GM21825 (cell line): ENCODE measurements at regions not wholly inside any gene's neighbourhood (a gene's known extent, or its start where the extent isn't known, plus 50 kb on each side); places are given as distances from the start of the nearest gene placed in this dataset.
"Not testable (repeated sequence)": the region's sequence is repeated elsewhere in the genome, so short reads cannot be mapped to it uniquely, and the experiment has no call there.

Source experiments
- ATAC-seq: cut with Tn5 transposase; IDR thresholded peaks from one replicate; pipeline ENCODE4 v1.9.1; 2021; ENCODE audit warnings: mild to moderate bottlenecking, moderate library complexity; ENCODE audit not compliant: unreplicated experiment

DNA sequence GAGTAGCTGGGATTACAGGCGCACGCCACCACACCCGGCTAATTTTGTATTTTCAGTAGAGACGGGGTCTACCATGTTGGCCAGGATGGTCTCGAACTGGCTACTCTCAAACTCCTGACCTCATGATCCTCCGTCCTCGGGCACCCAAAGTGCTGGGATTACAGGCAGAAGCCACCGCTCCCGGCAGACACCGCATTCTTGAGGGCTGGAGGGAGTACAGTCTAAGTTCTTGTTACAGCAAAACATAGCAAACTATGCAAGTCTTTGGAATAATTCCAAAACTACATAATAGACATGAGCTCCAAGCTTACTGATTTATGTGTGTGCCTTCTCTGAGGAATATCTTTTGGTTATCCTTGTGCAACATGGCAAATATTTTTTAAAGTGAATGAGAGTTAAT lies 299.1 kb upstream of the ZNF658 start:
- not testable (repeated sequence) for ATAC-seq

DNA sequence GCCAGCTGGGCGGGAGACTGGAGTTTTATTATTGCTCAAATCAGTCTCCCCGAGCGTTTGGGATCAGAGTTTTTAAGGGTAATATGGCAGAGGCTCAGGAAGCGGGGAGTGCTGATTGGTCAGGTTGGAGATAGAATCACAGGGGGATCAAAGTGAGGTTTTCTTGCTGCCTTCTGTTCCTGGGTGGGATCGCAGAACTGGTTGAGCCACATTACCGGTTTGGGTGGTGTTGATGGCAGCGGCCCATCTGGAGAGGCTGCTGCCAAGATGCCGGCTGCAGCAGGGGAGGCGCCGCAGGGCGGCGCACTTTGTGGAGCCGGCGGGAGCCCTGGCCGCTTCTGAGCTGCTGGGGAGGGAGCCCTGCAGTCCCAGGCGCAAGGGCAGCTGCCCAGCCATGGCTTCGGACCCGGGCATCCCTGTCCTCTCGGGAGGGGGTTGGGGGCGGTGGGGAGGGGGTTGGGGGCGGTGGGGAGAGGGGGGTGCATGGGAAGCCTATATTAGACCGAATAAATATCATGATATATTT lies 268.9 kb upstream of the ZNF658 start:
- not testable (repeated sequence) for ATAC-seq

DNA sequence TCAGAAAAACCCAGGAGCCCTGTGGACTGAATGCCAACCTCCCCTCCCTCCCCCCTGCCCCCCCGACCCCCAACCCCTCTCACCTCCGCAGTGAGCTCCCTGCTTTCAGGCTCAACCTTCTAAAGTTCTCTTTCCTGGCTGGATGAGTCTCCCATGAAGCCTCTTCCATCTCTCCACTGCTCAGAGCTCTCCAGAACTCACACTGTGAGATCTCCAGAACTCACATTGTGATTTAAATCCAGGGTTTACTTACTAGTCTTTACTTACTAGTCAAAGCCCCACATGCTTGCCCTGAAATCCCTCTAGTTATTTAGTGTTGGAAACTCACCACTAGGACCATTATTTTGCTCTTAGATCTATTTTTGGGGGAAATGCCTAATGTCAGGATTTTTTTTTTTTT lies 252.8 kb upstream of the ZNF658 start:
- ATAC-seq, result not testable (repeated sequence)

DNA sequence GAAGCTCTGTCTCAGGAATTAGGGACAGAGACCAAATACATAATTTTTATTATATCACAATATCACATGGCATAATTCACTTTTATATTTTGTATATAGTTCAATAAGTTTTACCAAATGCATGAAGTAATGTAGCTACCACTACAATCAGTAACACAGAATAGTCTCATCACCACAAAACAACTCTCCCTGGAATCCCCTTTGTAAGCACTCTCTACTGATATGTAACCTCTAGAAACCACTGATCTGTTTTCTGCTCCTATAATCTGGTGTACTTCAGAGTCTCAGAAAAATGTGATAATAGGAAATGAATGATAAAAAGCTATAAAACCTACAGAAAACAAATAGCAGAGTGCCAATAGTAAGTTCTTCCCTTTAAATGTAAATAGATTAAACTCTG lies 210.3 kb upstream of the ZNF658 start:
- not testable (repeated sequence) for ATAC-seq

DNA sequence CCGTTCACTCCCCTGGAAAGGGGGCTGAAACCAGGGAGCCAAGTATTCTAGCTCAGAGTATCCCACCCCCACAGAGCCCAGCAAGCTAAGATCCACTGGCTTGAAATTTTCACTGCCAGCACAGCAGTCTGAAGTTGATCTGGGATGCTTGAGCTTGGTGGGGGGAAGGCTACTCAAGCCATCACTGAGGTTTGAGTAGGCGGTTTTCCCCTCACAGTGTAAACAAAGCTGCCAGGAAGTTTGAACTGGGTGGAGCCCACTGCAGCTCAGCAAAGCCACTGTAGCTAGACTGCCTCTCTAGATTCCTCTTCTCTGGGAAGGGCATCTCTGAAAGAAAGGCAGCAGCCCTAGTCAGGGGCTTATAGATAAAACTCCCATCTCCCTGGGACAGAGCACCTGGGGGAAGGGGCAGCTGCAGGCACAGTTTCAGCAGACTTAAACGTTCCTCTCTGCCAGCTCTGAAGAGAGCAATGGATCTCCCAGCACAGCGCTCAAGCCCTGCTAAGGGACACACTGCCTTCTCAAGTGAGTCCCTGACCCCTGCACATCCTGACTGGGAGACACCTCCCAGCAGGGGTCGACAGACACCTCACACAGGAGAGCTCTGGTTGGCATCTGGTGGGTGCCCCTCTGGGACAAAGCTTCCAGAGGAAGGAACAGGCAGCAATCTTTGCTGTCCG lies 204.8 kb upstream of the ZNF658 start:
- ATAC-seq, result peak; percentile 71

DNA sequence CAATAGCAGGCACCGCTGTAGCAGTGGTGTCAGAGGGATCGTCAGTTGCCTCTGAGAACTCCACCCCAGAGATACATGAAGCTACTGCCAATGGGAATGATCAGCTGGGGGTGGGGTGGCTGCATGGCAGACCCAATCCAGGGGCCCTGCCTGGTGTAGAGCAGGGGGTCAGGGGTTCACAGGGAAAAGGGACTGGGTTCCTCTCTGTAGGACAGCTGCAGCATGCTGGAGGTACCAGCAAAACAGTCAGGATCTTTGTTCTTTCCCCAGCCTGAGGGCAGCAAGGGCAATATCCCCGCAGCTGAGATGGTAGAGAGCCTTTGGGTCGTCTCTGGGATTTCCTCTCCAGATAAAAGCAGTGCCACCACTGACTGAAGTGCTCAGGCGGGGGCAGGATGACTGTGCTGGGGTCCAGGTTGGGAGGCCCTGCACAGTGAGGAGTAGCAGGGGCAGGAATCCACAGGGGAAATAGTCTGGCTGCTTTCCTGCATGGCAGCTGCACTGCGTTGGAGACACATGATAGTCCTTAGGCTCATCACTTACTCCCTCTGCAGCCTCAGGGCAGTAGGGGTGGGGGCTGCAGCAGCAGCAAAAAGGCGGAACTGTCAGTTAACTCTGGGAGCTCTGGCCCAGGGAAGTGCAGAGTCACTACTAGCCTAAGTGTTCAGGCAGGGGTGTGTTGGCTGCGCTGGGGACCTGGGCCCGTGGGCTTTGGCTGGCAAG lies 203.0 kb upstream of the ZNF658 start:
- ATAC-seq, result not testable (repeated sequence)

DNA sequence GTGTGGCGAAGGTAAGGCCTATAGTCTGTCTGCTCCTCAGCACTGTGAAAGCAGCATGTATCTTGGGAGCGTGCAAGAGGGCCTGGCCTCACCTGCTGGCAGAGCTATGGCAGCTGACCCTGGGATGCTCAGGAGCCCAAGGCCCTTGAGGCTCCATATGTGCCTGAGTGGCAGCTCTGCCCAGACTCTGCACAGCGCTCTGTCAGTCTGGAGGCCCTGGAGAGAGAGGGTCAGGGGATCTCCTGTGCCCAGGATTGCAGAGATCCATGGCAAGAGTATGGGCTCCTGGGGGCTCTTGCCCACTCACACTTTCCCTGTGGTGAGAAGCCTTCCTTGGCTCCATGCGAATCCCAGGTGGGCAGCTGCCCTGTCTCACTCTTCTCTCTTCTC lies 202.5 kb upstream of the ZNF658 start:
- ATAC-seq, result not testable (repeated sequence)

- ATAC-seq, result not testable (repeated sequence)
Measured at GRCh38 chr9:66701411-66702377, 198.8 kb upstream of the ZNF658 start.

DNA sequence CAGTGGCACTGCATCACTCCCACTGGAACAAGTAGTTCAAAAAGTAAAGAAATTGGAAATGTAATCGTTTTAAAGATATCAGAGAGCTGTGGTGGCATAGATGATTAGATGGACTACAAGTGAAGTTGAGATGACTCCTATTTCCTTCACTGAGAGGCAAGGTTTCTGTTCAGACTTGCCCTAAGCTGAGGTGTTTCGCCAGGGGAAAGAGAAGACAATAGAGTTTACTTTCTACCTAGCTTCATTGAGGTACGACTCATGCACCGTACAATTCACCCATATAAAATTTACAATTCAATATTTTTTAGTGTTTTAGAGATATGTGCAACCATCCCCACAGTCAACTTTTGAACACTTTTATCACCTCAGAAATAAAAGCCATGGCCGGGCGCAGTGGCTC lies 189.0 kb upstream of the ZNF658 start:
- not testable (repeated sequence) for ATAC-seq

DNA sequence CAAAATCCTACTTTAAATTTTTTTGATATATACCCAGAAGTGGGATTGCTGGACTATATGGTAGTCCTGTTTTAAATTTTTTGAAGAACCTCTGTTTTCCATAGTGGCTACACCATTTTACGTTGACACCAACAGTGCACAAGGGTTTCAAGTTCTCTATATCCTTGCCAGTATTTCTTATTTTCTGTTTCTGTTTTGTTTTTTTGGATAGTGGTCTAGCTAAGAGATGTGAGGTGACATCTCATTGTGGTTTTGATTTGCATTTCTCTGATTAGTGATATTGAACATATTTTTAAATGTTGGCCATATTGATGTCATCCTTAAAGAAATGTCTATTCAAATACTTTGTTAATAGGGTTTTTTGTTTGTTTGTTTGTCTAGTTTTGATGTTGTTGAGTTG lies 187.7 kb upstream of the ZNF658 start:
- peak; percentile 74 for ATAC-seq

DNA sequence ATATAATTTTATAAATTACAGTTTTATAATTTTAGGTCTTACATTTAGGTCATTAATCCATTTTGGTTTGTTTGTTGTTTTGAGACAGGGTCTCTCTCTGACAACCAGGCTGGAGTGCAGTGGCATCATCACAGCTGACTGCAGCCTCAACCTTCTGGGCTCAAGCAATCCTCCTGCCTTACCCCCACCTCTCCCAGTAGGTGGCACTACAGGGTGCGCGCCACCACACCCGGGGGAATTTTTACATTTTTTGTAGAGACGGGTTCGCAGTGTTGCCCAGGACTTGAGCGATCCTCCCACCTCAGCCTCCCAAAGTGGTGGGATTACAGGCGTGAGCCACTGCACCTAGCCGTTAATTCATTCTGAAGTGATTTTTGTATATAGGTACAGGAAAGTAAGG lies 187.0 kb upstream of the ZNF658 start:
- ATAC-seq, result not testable (repeated sequence)

DNA sequence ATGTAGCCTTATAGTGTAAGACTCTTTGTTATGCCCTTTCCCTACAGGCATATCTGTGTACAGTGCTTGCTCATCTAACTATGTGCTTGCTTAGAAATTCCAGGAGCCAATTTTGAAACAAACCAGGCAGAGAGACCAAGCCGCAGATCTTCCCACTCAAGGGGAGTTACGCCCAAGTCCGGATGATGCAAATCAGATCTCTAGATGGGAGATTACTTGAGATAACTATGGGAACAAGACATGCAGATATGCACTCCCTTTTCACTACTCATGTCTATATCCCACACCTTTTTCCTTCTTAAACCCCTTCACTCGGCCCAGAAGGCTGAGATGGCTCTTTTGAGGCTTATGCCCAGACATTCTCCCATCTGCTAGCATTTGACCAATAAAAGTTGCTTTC lies 179.7 kb upstream of the ZNF658 start:
- ATAC-seq, result not testable (repeated sequence)

GRCh38 chr9:66727540-66727939 lies 173.0 kb upstream of the ZNF658 start:
- not testable (repeated sequence) for ATAC-seq

GRCh38 chr9:66736686-66737085 lies 163.8 kb upstream of the ZNF658 start:
- not testable (repeated sequence) for ATAC-seq

DNA sequence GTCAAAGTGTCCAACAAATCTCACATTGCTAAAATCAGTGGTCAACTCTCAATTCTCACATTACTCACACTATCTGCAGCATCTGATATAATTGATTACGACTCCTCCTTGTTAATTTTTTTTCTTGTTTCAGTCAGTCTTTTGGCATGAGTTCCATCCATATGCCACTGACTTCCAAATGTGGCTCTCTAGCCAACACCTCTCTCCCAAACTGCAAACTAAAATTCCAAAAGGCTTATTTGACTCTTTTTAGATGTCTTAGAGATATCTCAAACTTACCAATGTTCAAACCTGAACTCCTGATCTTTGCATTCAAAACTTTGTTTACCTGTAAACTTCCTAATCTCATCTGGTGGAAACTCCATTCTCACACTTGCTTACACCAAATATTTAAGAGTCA lies 162.1 kb upstream of the ZNF658 start:
- not testable (repeated sequence) for ATAC-seq

- ATAC-seq, result not testable (repeated sequence)
Measured at GRCh38 chr9:66740136-66740535, 160.4 kb upstream of the ZNF658 start.

- not testable (repeated sequence) for ATAC-seq
Measured at GRCh38 chr9:66745846-66746245, 154.7 kb upstream of the ZNF658 start.

DNA sequence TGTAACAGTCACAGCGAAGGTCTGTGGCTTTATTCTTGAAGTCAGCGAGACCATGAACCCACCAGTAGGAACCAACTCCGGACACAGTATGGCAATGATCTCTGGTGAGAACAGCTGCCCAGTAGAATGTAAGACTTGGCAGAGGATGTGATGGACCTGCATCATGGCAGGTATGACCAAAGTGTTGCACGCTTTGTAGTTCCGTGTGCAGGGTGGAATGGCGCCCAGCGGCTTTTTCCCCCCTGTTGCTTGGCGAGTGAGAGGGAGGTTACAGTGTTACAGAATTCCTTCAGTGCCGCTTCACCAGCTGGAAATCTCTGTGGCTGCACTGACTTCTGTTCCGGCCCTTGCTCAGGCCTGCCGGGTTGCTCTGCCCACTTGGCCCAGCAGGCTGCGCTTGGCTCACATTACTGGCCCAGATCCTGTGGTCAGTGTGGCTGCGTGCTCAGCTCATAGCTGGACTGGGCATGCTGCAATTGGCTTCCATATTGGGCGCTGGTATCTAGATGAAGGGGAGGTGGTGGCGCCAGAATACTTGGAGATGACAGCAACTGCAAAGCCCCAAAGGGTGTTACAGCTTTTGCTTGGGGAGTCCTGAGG lies 148.1 kb upstream of the ZNF658 start:
- not testable (repeated sequence) for ATAC-seq

- ATAC-seq, result not testable (repeated sequence)
Measured at GRCh38 chr9:66759825-66760492, 140.6 kb upstream of the ZNF658 start.
